NCI-H1092 treated with DMSO at 0.1 percent for 48 hours (cell line): ENCODE measurements at regions not wholly inside any gene's neighbourhood (a gene's known extent, or its start where the extent isn't known, plus 50 kb on each side); places are given as distances from the start of the nearest gene placed in this dataset.
"Not testable (repeated sequence)": the region's sequence is repeated elsewhere in the genome, so short reads cannot be mapped to it uniquely, and the experiment has no call there.

Source experiments
- DNase-seq: peaks from one replicate; lab custom pipeline; 2025; lab: John Stamatoyannopoulos, UW

DNA sequence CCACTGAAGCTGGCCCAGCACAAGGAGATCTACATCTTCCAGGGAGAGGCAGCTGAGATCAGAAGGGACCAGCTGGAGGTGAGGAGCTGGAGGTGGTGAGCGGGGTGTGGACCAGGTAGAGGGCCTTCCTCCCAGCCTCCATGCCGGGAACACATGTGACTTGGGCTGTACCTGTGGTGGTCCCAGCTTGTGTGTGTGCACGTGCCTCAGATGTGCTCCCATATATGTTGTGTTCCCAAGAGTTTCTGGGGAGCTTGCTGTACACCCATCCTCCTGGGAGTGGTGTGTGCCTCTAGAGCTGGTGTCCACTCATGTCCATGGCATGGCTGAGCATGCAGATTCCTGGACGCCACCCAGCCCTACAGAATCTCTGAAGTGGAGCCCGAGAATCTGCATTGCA, 183.7 kb upstream of the AKAP13 start:
- DNase-seq = not testable (repeated sequence)

DNA sequence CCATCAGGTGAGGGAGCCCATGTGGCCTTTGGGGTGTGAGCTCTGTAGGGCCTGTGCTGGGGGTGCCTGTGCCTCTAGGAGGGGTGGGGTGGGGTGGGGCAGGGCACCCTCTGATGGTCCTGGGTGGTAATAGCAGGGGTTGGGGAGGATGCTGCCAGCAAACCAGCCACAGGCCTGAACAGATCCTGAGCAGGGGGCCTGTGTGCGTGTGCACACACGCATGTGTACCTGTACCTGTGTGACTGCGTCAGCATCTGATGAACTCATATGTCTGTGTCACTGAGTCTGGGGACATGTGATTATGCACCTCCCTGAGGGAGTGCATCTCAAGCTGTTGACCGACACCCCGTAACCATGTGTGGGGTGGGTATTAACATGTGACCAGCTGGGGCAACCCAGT, 182.8 kb upstream of the AKAP13 start:
- DNase-seq = not testable (repeated sequence)

DNA sequence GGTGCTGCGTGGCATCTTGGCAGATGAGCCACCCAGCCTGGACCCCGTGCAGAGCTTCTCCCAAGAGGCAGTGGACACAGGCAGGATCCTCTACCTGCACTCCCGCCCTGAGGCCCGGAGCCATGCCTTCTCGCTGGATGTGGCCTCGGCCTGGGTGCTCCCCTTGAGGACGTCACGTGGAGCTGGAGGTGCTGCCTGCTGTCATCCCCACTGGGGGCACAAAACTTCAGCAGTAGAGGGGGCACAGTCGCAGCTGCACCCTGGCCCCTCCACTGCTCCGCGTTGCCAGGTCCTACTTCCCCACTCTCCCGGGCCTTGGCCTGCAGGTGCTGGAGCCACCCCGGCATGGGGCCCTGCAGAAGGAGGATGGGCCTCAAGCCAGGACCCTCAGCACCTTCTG, 182.0 kb upstream of the AKAP13 start:
- DNase-seq = not testable (repeated sequence)

DNA sequence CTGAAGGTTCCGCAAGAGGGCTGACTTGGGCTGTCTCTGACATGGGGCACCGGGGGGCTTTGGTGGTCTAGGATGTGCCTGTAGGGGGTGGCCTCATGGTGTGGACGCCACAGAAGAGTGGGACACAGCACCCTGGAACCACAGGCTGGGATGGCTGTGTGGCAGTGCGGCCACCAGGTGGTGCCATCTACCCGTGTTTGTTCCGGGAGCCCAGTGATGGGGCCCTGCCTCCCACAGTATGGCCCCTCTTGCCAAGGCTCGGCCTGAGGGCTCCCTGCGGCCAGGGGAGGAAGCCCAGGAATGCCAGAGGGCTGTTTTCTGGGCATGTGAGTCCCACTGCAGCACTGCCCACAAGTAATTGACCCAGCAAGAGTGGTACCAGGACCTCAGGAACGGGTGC, 180.2 kb upstream of the AKAP13 start:
- DNase-seq = not testable (repeated sequence)

DNA sequence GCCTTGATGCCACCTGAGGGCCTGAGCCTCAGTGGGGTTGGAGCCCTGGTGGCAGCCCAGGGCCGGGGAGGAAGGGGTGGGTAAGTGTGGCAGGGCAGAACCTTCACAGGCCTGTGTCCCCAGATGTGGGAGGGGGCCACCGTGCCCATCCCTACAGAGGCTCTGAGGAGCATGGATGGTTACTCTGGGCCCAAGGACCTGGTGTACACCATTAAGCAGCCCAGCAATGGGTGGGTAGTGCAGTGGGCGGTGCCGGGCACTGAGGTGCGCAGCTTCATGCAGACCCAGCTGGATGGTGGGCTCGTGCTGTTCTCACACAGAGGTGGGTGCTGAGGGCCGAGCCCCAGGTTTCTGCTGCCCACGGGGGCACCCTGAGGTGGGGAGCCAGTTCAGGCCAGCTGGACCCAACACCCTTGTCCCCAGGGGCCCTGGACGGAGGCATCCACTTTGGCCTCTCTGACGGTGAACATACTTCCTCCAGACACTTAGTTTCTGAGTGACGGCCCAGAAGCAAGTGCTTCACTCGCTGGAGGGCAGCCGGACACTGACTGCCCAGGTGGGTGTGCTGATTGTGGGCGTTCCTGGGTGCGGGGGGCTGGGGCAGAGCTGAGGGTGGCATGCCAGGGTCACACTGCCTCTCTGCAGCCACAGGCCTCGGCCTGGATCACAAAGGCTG, 179.1 kb upstream of the AKAP13 start:
- not testable (repeated sequence) for DNase-seq

DNA sequence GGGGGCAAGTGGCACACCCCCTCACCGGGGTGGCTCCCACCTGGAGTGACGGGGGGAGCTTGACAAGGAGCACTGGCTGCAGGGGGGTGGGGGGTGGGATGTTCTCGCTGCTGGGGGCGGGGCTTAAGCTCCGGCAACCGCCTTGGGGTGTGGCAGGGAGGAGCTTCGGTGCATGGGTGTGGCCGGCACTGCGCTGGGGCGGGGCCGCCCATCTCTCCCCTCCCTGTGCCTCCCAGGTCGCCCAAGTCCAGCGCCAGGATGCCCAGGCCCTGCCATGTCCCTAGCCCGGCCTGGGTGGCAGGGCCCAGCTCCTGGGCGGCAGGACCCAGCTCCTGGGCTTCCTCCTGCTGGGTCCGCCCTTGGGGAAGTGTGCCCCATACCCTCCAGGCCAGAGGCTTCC, 175.9 kb upstream of the AKAP13 start:
- DNase-seq = not testable (repeated sequence)

DNA sequence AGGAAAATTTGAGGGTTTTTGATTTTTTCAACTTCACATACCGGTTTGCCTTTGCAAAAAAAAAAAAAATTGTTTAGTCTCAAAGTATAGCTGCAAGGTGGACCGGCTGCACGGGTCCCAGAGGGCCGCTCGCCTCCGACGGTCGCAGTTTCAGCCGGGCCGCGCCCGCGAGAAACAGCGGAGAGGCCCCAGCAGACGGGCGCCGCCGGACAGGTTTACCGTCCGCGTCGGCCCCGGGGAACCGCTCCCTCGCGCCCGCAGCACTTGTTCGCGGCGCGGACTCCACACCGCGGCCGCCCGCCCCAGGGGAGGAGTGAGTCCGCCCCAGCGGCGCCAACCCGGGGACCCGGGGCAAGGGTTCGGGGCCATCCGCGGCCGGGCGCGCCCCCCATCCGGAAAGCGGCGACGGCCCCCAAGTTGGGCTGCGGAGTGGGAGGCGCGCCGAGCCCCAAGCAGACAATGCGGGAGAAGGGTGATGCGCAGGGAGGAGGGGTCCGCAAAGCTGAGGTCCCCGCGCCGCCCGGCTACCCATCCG, 146.5 kb upstream of the AKAP13 start:
- DNase-seq = not testable (repeated sequence)

DNA sequence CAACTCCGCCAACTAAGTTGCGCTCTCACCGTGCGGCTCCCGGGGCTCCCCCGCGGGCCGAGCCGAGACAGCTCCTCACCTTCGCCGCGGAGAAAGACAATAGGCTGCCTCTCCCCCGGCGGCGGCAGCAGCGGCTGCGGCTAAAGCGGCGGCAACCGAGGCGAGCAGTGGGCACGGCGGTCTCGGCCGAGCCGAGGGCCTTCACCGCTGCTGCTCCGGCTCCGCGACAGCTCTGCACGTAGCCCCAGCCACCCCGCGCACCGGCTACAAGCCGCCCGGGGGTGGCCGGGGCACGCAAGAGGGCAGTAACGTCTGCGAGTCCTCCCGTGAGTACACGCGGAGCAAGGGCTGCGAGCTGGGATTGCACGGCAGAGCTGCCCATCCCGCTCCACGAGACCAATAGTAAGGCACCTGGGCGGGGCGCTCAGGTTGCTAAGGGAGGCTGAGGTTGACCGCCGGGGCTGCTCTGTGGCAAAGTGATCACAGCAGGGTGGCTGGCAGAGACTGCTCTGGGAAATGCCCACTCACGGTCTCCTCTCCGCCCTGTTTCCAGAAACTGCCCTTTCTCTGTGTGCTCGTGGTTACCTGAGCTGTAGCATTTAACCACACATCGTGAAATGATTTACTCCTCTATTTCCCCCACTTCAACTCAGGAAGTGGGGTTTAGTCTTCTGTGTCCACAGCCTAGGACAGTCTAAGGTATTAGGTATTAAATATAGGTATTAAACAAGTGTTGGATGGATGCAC, 145.8 kb upstream of the AKAP13 start:
- DNase-seq = not testable (repeated sequence)

DNA sequence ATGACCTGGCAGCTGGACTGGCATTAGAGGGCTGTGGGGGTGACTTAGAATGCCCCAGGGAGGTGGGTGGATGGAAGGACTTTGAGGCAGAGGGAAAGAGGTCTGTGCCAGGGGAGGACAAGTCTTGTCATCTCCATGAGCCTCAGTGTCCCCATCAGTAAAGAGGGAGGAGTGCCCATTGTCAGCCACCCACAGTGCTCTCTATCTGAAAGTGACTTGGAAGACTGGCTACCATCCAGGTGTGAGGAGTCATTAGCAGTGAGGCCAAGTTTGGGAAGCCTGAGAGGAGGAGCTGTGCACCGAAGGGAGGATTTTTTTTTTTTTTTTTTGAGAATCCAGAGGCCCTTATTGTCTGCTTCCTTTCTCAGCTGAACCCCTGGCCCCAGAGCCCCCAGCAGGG, 136.3 kb upstream of the AKAP13 start:
- not testable (repeated sequence) for DNase-seq

DNA sequence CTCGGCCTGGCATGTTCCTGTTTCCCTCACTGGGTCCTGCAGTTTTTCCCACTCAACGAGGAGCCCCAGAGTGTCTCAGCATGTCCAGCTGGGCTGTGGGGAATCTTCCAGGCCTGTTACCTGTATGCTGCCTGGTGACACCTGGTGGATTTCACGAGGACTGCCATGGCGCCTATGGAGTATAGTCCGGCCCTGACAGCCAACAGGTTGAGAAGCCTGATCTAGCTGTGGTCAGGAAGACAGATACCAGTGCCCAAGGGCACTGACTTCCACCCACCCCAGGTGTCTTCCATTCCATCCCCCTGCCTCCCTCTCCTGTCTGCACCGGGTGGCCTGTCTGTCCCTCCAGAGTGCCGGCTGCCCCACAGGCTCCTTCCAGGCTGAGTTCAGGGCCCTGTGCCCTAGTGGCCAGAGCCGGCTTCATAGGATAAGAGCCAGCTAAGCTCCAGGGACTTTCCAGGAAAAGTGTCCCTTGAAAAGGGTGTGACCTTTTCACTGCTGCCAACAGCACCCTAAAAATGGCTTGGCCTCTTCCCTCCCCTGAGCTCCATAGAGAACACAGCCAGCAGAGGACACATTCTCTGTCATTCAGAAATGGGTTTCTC, 129.4 kb upstream of the AKAP13 start:
- DNase-seq = not testable (repeated sequence)

DNA sequence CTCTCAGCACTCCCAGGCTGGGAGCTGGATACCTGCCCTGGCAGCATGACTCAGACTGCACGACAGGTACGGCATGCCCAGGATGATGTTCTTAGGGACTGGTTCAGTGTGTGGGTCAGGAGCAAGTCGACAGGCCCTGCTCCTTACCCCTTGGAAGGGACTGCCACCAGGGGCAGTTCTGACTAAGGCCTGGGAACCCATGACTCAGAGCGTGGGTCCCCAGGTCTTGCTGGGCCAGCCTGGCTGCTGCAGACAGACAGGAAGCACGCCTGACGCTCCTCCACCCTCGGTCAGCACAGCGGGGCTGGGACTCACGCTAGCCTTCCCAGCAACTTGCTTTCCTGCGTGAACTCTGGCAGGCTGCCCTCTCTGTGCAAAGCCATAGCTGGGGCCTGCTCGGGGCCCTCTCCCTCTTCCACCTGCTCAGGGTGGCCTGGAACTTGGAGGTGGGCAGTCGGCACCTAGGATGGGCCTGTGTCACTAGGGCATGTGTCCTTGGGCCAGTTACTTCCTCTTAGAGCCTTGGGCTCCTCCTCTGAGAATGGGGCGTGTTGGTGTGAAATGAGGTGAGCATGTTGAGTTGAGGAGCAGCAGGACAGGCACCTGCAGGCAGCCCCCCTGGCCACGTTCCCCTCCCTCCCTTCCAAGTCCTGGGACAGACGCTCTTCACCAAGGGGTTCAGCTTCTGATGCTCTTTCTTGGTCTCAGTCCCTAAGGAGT, 127.0 kb upstream of the AKAP13 start:
- DNase-seq = not testable (repeated sequence)

DNA sequence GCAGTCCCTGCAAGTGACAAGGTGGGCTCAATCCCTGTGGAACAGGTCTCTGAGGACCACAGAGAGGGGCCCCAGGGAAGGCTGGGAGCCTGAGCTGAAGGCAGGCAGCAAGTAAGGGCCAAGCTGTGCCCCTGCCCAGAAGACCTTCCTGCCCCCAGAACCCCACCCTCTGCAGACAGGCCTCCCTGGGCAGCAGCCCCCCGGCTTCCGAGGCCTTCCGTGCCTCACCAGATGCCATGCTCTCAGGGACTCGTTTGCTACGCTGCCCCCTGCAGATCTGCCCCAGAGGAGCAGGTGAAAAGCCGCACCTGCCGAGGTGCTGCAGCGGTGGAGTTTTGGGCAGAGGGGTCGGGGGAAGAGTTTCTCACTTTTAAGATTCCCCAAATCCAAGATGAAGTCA, 125.4 kb upstream of the AKAP13 start:
- not testable (repeated sequence) for DNase-seq

DNA sequence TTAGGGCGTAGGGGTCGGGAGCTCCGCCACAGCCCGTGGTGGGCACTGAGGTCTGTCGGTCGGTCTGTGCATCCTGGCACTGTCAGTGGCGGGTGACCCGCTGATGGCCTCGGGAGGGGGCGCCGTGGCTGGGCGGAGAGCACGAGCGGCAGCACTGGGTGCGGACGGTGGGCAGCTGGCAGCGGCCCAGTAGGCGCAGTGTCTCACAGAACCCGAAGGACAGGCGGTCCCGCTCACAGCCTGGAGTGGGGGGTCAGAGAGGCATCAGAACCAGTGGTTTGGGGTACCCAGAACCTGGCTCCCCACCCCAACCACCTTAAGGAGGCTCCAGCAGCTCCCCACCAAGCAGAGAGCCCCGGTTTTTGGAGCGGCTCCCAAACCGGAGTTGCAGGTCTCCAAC, 124.9 kb upstream of the AKAP13 start:
- not testable (repeated sequence) for DNase-seq

DNA sequence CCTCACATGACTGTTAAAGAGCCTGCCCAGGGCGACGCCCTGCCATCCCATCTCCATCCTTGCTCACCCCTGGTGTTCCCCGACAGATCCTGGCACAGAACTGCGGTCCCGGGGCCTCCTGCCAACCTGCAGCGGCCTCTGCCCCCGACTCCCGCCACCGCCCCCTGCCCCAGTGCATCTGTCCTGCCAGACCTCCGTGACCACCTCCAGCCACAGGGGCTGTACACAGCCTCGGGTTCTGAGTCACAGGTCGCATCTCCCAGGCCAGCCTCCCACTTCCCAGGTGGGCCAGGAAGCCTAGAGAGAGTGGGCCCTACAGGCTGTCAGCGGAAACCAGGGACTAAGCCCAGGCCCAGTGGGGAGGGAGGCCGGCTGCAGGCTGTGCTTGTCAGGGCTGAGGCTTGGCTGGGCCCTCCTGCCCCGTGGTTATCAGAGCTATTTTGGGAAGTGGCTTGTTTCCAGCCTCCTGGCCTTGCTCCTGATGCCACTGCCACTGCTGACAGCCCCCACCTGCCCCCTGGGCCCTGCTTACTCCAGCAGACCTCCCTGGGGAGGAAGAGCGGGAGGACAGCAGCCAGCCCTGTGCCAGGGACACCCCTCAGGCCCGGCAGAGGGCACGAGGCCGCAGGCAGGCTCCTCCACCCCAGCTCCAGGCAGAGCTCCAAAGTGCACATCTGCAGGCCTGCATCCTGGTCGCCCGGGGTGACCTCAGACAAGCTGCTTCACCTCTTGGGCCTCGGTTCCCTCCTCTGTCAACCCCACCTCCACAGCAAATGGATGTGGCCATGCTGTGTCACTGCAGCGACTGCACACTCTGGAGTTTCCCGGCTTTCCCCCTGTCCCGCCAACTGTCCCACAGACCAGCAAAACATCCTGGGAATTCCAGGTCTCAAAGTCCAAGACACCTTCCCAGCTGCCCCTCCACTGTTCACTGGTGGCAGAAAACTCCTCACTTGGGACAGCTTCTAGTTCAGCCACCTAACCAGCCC, 124.1 kb upstream of the AKAP13 start:
- DNase-seq = not testable (repeated sequence)

DNA sequence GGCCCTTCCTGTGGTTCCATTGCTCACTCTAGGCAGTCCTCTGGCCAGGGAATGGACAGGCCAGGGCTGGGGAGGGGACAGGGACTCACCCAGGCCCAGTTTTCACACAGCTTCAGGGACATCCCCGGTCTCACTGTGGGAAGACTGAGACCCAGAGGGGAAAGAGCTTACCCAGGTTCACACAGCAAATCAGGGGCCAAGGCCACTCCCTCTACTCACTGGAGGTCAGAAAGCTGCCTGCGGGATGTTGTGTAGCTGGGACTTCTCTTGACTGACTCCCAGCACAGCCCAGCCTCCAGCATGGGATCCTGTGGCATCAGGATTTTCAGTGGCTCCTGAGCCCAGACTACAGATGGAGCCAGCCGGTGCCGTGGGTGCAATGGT, 122.3 kb upstream of the AKAP13 start:
- DNase-seq = not testable (repeated sequence)

DNA sequence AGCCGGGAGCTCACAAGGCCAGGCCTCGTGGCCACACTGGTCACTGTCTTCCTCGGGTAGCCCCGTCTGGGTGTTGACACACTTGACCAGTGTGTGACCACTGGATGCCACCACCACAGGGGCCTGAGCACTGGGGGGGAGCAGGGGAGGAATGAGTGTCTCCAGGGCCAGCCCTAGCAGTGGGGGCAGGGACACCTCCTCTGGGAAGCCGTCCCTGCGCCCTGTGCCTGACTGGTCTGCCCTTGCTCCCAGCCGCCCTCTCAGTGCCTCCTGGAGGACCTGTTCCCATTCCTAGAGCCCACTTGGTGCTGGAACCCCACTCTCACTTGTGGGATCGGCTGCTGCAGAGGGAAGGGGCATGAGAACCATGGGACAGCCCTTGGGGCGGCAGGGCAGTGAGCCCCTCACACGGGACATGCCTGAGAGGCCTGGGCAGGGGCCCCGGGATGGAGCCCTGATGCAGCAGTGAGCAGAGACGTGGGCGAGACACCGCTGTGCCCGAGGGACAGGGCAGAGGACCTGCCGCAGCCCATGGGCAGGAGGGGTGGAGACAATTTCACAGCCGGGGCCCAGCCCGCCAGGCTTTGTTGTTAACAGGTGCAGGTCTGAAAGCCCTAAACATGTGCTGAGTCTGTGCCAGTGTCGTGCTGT, 121.7 kb upstream of the AKAP13 start:
- not testable (repeated sequence) for DNase-seq

DNA sequence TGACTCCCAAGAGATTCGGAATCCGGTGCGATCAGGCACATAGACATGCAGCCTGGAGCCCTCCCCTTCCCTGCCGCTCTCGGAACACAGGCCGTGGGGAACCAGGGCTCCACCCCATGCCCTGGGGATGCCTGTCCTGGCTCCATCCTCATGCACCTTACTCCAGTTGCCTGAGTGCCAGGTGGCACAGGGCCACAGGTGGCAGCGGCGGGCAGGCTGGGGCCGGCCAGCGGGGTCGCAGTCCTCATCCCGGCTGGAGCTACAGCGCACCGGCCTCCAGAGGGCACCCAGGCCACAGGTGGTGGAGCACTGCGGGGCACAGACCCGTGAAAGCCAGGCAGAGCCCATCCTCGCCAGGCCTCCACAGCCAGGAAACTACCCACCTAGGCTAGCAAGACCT, 119.9 kb upstream of the AKAP13 start:
- not testable (repeated sequence) for DNase-seq

DNA sequence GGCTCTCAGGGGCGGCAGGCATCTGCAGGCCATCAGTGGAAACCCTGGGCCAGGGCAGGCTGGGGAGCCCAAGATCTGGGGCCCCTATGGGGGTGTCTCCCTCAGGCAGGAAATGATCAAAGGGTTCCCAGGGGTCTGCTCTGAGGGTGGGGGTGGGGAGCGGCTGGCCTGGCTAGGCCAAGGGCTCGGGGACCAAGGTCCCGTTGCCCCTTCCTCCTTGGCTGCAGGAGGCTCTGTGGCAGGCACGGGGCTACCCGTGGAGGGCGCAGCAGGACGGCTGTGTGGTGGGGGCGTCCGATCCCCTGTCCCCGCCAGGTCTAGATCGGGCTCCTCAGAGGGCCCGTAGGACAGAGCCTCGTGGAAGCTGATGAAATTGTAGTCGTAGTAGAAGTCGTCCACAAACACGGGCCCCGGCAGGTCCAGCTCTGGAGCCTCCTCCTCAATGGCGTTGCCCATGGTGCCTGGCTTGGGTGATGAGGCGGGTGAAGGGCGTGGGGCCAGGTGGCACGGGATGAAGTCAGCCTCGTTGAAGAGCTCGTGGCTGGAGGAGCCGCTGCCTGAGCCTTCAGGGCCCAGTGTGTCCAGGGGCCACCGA, 117.8 kb upstream of the AKAP13 start:
- DNase-seq = not testable (repeated sequence)

DNA sequence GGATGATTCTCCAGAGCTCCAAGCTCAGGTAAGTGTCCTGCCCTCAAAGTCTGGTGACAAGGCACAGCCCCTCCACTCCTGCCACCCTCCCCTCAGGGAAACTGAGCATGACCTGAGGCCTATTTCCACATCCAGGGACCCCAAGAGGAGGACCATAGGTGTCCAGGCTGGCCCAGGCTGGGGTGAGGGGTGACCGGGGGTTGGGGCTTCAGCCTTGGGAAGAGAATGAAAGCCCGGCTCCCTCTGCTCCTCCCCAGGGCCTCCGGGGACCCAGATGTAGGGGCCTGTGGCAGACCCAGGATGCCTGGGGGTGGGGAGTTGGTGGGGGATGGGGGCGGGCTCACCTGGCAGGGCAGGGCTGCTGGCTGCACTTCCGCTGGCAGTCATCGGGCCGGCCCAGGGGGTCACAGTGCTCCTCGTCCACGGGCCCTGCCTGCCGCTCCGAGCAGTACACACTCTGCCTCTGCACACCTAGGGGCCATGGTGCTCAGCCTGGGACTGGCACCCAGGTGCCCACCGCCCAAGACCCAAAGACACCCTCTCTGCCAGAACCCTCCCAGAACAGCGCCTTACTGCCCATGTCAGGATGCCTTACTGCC, 116.5 kb upstream of the AKAP13 start:
- not testable (repeated sequence) for DNase-seq
